ENCODE measurements at regions not wholly inside any gene's neighbourhood (a gene's known extent, or its start where the extent isn't known, plus 50 kb on each side); places are given as distances from the start of the nearest gene placed in this dataset.
A peak's percentile ranks its signal among the peaks of the same experiment; 100 is the strongest.

- H3K4me3 ChIP-seq: no peak overlapping the region
- H2AFZ ChIP-seq: no peak overlapping the region
- no peaks in the 10 kb centered on the region for H3K79me2 ChIP-seq (replicated peaks; ENCODE audit: insufficient read depth)
- H3K27ac ChIP-seq (ENCODE audit: low read depth): no peak overlapping the region
- no peaks in the 10 kb centered on the region for H3F3A ChIP-seq (replicated peaks; ENCODE audit: low read depth)
- Mint-ChIP-seq H3K27ac (no peak overlapping the region), H3K27me3 (ENCODE audit: insufficient read depth, low read depth, poor library complexity) (peaks cover 8% of the 10 kb centered on the region), H3K4me1 (no peaks in the 10 kb centered on the region), H3K9me3 (peaks cover 71% of the 10 kb centered on the region), H3K36me3 (ENCODE audit: low read depth) (peaks cover 27% of the 10 kb centered on the region), H3K4me3 (no peak overlapping the region)
- ATAC-seq: peak; percentile 73
- peak; percentile 80 to 81 for TF ChIP-seq CTCF (conservative IDR thresholded peaks at IDR 0.05; ENCODE audit: low read depth in 2 of 2)
- TF ChIP-seq ZNF331 (CRISPR knock-in tag; IDR thresholded peaks at IDR 0.05; ENCODE audit: low read depth): no peak
- H3K4me2 ChIP-seq: no peak overlapping the region
- H3K9me2 ChIP-seq (ENCODE audit: insufficient read depth): peaks cover 8% of the 10 kb centered on the region; the same call in 1 of the 2 replicates
- no peaks in the 10 kb centered on the region for H4K20me1 ChIP-seq (replicated peaks; ENCODE audit: insufficient read depth)
- 0 out of 2 replicates have a peak, but pooled peaks cover 5% of the 10 kb centered on the region for H3K36me3 ChIP-seq (ENCODE audit: insufficient read depth)
- peaks cover 5% of the 10 kb centered on the region; the same call in 1 of the 2 replicates for H3K4me1 ChIP-seq (ENCODE audit: insufficient read depth)
- H3K27me3 ChIP-seq (ENCODE audit: insufficient read depth): no peaks in the 10 kb centered on the region
- DNase-seq (ENCODE audit: low spot score): peak; percentile 47
These were observed 79.6 kb downstream of the MSTN start for GRCh38 chr2:189982780-189983394.

GRCh38 chr2:189982087-189982486 lies 80.4 kb downstream of the MSTN start:
- Mint-ChIP-seq H3K9me3 (peaks cover 79% of the 10 kb centered on the region), H3K27me3 (ENCODE audit: insufficient read depth, low read depth, poor library complexity) (peaks cover 8% of the 10 kb centered on the region), H3K4me1 (no peaks in the 10 kb centered on the region), H3K4me3 (no peak overlapping the region), H3K27ac (no peak overlapping the region), H3K36me3 (ENCODE audit: low read depth) (peaks cover 32% of the 10 kb centered on the region)
- Histone ChIP-seq H3F3A (replicated peaks; ENCODE audit: low read depth) (no peaks in the 10 kb centered on the region), H3K4me3 (no peak overlapping the region), H3K36me3 (ENCODE audit: insufficient read depth) (0 out of 2 replicates have a peak, but pooled peaks cover 5% of the 10 kb centered on the region), H4K20me1 (replicated peaks; ENCODE audit: insufficient read depth) (no peaks in the 10 kb centered on the region), H3K4me1 (ENCODE audit: insufficient read depth) (peaks cover 5% of the 10 kb centered on the region; the same call in 1 of the 2 replicates), H3K79me2 (replicated peaks; ENCODE audit: insufficient read depth) (no peaks in the 10 kb centered on the region), H3K4me2 (no peak overlapping the region), H3K27ac (ENCODE audit: low read depth) (no peak overlapping the region), H2AFZ (no peak overlapping the region), H3K27me3 (ENCODE audit: insufficient read depth) (no peaks in the 10 kb centered on the region), H3K9me2 (ENCODE audit: insufficient read depth) (peaks cover 5% of the 10 kb centered on the region; the same call in 1 of the 2 replicates)
- no peak for DNase-seq (ENCODE audit: low spot score)
- ATAC-seq: no peak
- TF ChIP-seq CREB1 (CRISPR knock-in tag; IDR thresholded peaks at IDR 0.05; ENCODE audit: low read depth) (no peak), ZNF462 (CRISPR knock-in tag; IDR thresholded peaks at IDR 0.05) (no peak), EZH2 (IDR thresholded peaks at IDR 0.05; ENCODE audit: low read depth, unreplicated experiment) (no peak), ETS1 (IDR thresholded peaks at IDR 0.05) (no peak), POLR2AphosphoS5 (IDR thresholded peaks at IDR 0.05; ENCODE audit: low read depth) (no peak), JUNB (IDR thresholded peaks at IDR 0.05; ENCODE audit: unreplicated experiment) (no peak), STAT1 (IDR thresholded peaks at IDR 0.05; ENCODE audit: unreplicated experiment) (no peak), EZH2phosphoT487 (IDR thresholded peaks at IDR 0.05; ENCODE audit: unreplicated experiment) (no peak), NANOG (IDR thresholded peaks at IDR 0.05; ENCODE audit: borderline replicate concordance) (no peak), ZNF114 (CRISPR knock-in tag; IDR thresholded peaks at IDR 0.05) (no peak)
